CD4-positive, alpha-beta T cell (primary cell): ENCODE measurements at regions not wholly inside any gene's neighbourhood (a gene's known extent, or its start where the extent isn't known, plus 50 kb on each side); places are given as distances from the start of the nearest gene placed in this dataset.
"Not testable (repeated sequence)": the region's sequence is repeated elsewhere in the genome, so short reads cannot be mapped to it uniquely, and the experiment has no call there.

ENCODE experiments used
- ATAC-seq: fragments of 200-7000 bp; cut with Tn5 transposase; one replicate; pipeline ENCODE4 v1.10.0; 2022; ENCODE audit warnings: mild to moderate bottlenecking; ENCODE audit not compliant: poor library complexity
- CTCF ChIA-PET: fragments of 350-600 bp; sonication (Branson Sonifier 250); formaldehyde crosslinking; loops from one replicate; lab custom pipeline; 2021; ENCODE audit warnings: antibody characterized with exemption, inconsistent platforms; lab: Charles Lee
- POLR2A ChIA-PET: fragments of 350-600 bp; sonication (Branson Sonifier 250); formaldehyde crosslinking; loops from one replicate; lab custom pipeline; 2021; ENCODE audit warnings: antibody characterized with exemption, inconsistent platforms; lab: Charles Lee
- DNase-seq, 14 experiments: peaks; one replicate each; pipeline ENCODE4 v3.0.0-alpha.2; 2013 to 2020; ENCODE audit warnings: mixed read lengths in 2 of 14
- H3K27ac ChIP-seq, 2 donors: one replicate each; pipeline versions ENCODE4 v1.5.1 to v1.7.0; 2013; ENCODE audit warnings: low read length in 2 of 2, low read depth in 1 of 2, mild to moderate bottlenecking in 1 of 2
- H3K27me3 ChIP-seq, 2 experiments: 1 replicate in 1 of 2; 2 replicates in 1 of 2; pipeline versions ENCODE4 v1.6.1 to v1.7.0; 2013; ENCODE audit warnings: low read length in 2 of 2, control low read depth in 1 of 2, mild to moderate bottlenecking in 1 of 2, moderate library complexity in 1 of 2; ENCODE audit not compliant: insufficient read depth in 2 of 2, control insufficient read depth in 1 of 2
- H3K36me3 ChIP-seq: one replicate; pipeline ENCODE4 v1.6.1; 2013; ENCODE audit warnings: low read length, control low read depth; ENCODE audit not compliant: insufficient read depth
- H3K4me1 ChIP-seq: one replicate; pipeline ENCODE4 v1.6.1; 2013; ENCODE audit warnings: low read length, control low read depth; ENCODE audit not compliant: insufficient read depth
- H3K4me3 ChIP-seq: one replicate; pipeline ENCODE4 v1.5.1; 2013; ENCODE audit warnings: mild to moderate bottlenecking, low read length, moderate library complexity
- H3K9me3 ChIP-seq, 2 experiments: 1 replicate in 1 of 2; 2 replicates in 1 of 2; pipeline versions ENCODE4 v1.6.1 to v1.7.0; 2013; ENCODE audit warnings: low read length in 2 of 2, mild to moderate bottlenecking in 2 of 2, control low read depth in 1 of 2, moderate library complexity in 1 of 2; ENCODE audit not compliant: control insufficient read depth in 1 of 2, insufficient read depth in 1 of 2
- H3K27ac Mint-ChIP-seq: one replicate; pipeline ENCODE4 v1.8.0; 2020; ENCODE audit warnings: mixed read lengths
- H3K27me3 Mint-ChIP-seq: one replicate; pipeline ENCODE4 v1.8.0; 2021; ENCODE audit warnings: mixed read lengths
- H3K36me3 Mint-ChIP-seq: one replicate; pipeline ENCODE4 v1.8.0; 2021; ENCODE audit warnings: low read depth, mixed read lengths
- H3K4me1 Mint-ChIP-seq: one replicate; pipeline ENCODE4 v1.8.0; 2021; ENCODE audit warnings: low read depth, mixed read lengths
- H3K4me3 Mint-ChIP-seq: one replicate; pipeline ENCODE4 v1.8.0; 2020; ENCODE audit warnings: mild to moderate bottlenecking, mixed read lengths
- H3K9me3 Mint-ChIP-seq: one replicate; pipeline ENCODE4 v1.8.0; 2020; ENCODE audit warnings: mixed read lengths
- CTCF ChIP-seq: fragments of 200-600 bp; IDR thresholded peaks from one replicate; pipeline ENCODE4 v1.8.0; 2022; ENCODE audit warnings: antibody characterized with exemption, mild to moderate bottlenecking
- intact Hi-C, 2 experiments: fragments of 100-400 bp; cut with DNase I in 1 of 2; cut with micrococcal nuclease in 1 of 2; formaldehyde crosslinking; loops; one replicate each; pipeline versions ENCODE4 v1.15.1 to v1.9.0; 2023 to 2025; cut with DNase I, micrococcal nuclease

DNA sequence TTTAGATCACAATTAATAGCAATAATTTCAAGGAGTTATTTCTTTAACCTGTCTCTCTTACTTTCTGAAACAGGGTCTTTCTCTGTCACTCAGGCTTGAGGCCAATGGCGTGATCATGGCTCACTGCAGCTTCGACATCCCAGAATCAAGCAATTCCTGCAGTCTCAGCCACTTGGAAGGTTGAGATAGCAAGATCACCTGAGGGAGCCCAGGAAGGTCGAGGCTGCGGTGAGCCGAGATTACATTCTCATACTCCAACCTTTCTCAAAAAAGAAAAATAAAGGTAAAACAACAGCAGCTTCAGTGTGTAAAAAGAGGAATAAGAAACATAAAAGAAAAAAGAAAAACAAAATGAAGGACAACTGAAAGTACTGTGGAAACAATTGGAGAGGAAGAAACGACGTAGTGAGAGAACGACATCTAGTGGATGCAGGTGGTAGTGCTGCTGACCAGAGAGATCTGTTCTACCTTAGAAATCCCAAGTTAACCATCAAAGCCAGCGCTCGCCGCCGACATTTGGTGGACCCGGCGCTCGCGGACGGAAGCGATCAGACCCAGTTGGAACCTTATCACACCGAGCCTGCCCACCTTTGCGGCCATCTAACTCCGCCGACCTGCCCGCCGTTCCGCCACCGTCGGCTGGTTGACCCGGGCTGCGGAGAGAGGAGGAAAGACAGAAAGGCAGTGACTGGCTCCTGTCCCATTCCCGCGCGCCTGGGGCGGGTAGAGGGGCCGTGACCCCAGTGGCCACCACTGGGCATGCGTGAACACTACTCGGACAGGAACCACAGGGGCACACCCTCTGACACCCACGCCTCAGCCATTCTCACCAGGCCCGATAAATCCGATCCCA is 196.1 kb downstream of the ALG10 start:
- Histone ChIP-seq H3K4me1 (peaks cover 14% of the 10 kb centered on the region), H3K27me3 (peaks cover 3 to 5% of the 10 kb centered on the region in 2 experiments), H3K27ac (no peak overlapping the region), H3K9me3 (peaks cover 0 to 6% of the 10 kb centered on the region in 2 experiments), H3K4me3 (peak overlapping the region; percentile 62), H3K36me3 (no peaks in the 10 kb centered on the region)
- DNase-seq (peak; percentile 27 to 80 (median 54)), ATAC-seq (peak; percentile 83)
- H3K4me1 Mint-ChIP-seq = peaks cover 7% of the 10 kb centered on the region
- CTCF ChIA-PET = no interaction called here
- intact Hi-C loops = loop anchor here (1.0 to 5.0 kb wide), 4 partner anchors 95 to 1462 kb away; no protein-coding TSS in a partner anchor
- H3K27me3 Mint-ChIP-seq = peaks cover 15% of the 10 kb centered on the region
- POLR2A ChIA-PET = no interaction called here
- no peaks in the 10 kb centered on the region for H3K36me3 Mint-ChIP-seq
- TF ChIP-seq CTCF = peak; percentile 89
- H3K27ac Mint-ChIP-seq = no peak overlapping the region
- no peaks in the 10 kb centered on the region for H3K9me3 Mint-ChIP-seq
- H3K4me3 Mint-ChIP-seq = peak overlapping the region; percentile 91

- Histone ChIP-seq H3K27me3 (peaks cover 3 to 5% of the 10 kb centered on the region in 2 experiments), H3K36me3 (no peaks in the 10 kb centered on the region), H3K27ac (no peak overlapping the region), H3K4me3 (peak overlapping the region; percentile 62), H3K4me1 (peaks cover 14% of the 10 kb centered on the region), H3K9me3 (peaks cover 0 to 6% of the 10 kb centered on the region in 2 experiments)
- intact Hi-C loops = loop anchor here (2.0 to 5.0 kb wide), 3 partner anchors 182 to 1462 kb away; no protein-coding TSS in a partner anchor
- no peak for TF ChIP-seq CTCF
- ATAC-seq (peak; percentile 32), DNase-seq (peak in 1 of 14 experiments; percentile 5)
- POLR2A ChIA-PET = no interaction called here
- Mint-ChIP-seq H3K36me3 (no peaks in the 10 kb centered on the region), H3K27ac (no peak overlapping the region), H3K9me3 (no peaks in the 10 kb centered on the region), H3K4me1 (peaks cover 7% of the 10 kb centered on the region), H3K27me3 (peaks cover 15% of the 10 kb centered on the region), H3K4me3 (peak overlapping the region; percentile 91)
- CTCF ChIA-PET = no interaction called here
These were observed 196.9 kb downstream of the ALG10 start for GRCh38 chr12:34219046-34219770.

- POLR2A ChIA-PET = not testable (repeated sequence)
These were observed 197.8 kb downstream of the ALG10 start for GRCh38 chr12:34220079-34220478.

More at GRCh38 chr12:34220079-34220478, 197.8 kb downstream of the ALG10 start:
- DNase-seq, H3K36me3 Mint-ChIP-seq, ATAC-seq, CTCF ChIA-PET, H3K27ac Mint-ChIP-seq, H3K9me3 ChIP-seq, H3K4me3 Mint-ChIP-seq, H3K27me3 ChIP-seq, H3K36me3 ChIP-seq, H3K27ac ChIP-seq, H3K4me1 Mint-ChIP-seq, intact Hi-C loops, H3K9me3 Mint-ChIP-seq, H3K4me3 ChIP-seq: not testable (repeated sequence)
- peaks cover 14% of the 10 kb centered on the region for H3K4me1 ChIP-seq
- H3K27me3 Mint-ChIP-seq = peaks cover 15% of the 10 kb centered on the region
